Left hindlimb (tissue), 1 donor: ENCODE measurements at regions not wholly inside any gene's neighbourhood (a gene's known extent, or its start where the extent isn't known, plus 50 kb on each side); places are given as distances from the start of the nearest gene placed in this dataset.

ENCODE experiments used
- DNase-seq: peaks from one replicate; pipeline ENCODE4 v3.0.0-alpha.2; 2018

- no peak for DNase-seq
These were observed 321.3 kb downstream of the PHF14 start for GRCh38 chr7:11294965-11295364.

GRCh38 chr7:11297126-11297625, 323.5 kb downstream of the PHF14 start:
- DNase-seq: no peak

- DNase-seq: no peak
These were observed 324.1 kb downstream of the PHF14 start for GRCh38 chr7:11297764-11298163.

- DNase-seq: no peak
These were observed 324.5 kb downstream of the PHF14 start for GRCh38 chr7:11298220-11298619.

- DNase-seq: no peak
These were observed 326.6 kb downstream of the PHF14 start for GRCh38 chr7:11300241-11300640.

- no peak for DNase-seq
These were observed 328.4 kb downstream of the PHF14 start for GRCh38 chr7:11302121-11302520.

- no peak for DNase-seq
These were observed 340.1 kb downstream of the PHF14 start for GRCh38 chr7:11313801-11314200.

- DNase-seq: no peak
These were observed 342.1 kb downstream of the PHF14 start for GRCh38 chr7:11315666-11316258.

- no peak for DNase-seq
These were observed 344.1 kb downstream of the PHF14 start for GRCh38 chr7:11317766-11318165.

GRCh38 chr7:11319491-11320274, 346.0 kb downstream of the PHF14 start:
- DNase-seq: no peak
